Non-pigmented ciliary epithelial cell (primary cell): ENCODE measurements at regions not wholly inside any gene's neighbourhood (a gene's known extent, or its start where the extent isn't known, plus 50 kb on each side); places are given as distances from the start of the nearest gene placed in this dataset.
"Not testable (repeated sequence)": the region's sequence is repeated elsewhere in the genome, so short reads cannot be mapped to it uniquely, and the experiment has no call there.

ENCODE experiments used
- DNase-seq: peaks from one replicate; pipeline ENCODE4 v3.0.0-alpha.2; 2010; ENCODE audit warnings: low read depth

- DNase-seq: no peak
These were observed 1129.3 kb upstream of the PCDH20 start for GRCh38 chr13:62544928-62545327.

- DNase-seq: no peak
These were observed 1121.9 kb upstream of the PCDH20 start for GRCh38 chr13:62537593-62537992.

- DNase-seq: no peak
These were observed 1110.0 kb upstream of the PCDH20 start for GRCh38 chr13:62525652-62526051.

- DNase-seq: no peak
These were observed 1108.8 kb upstream of the PCDH20 start for GRCh38 chr13:62524498-62524897.

- no peak for DNase-seq
These were observed 1108.4 kb upstream of the PCDH20 start for GRCh38 chr13:62524061-62524460.

GRCh38 chr13:62512194-62513141 lies 1096.8 kb upstream of the PCDH20 start:
- DNase-seq: no peak

GRCh38 chr13:62510906-62511655 lies 1095.4 kb upstream of the PCDH20 start:
- no peak for DNase-seq

GRCh38 chr13:62502588-62502987 lies 1086.9 kb upstream of the PCDH20 start:
- DNase-seq: no peak

- no peak for DNase-seq
These were observed 1074.1 kb upstream of the PCDH20 start for GRCh38 chr13:62489731-62490130.

- peak; percentile 13 for DNase-seq
These were observed 1068.1 kb upstream of the PCDH20 start for GRCh38 chr13:62483774-62484173.

GRCh38 chr13:62482351-62482750 lies 1066.7 kb upstream of the PCDH20 start:
- no peak for DNase-seq

- no peak for DNase-seq
These were observed 1058.2 kb upstream of the PCDH20 start for GRCh38 chr13:62473944-62474237.

GRCh38 chr13:62473190-62473943 lies 1057.7 kb upstream of the PCDH20 start:
- DNase-seq: no peak

GRCh38 chr13:62453761-62454160 lies 1038.1 kb upstream of the PCDH20 start:
- no peak for DNase-seq

GRCh38 chr13:62450759-62451158 lies 1035.1 kb upstream of the PCDH20 start:
- no peak for DNase-seq

- DNase-seq: not testable (repeated sequence)
These were observed 1032.2 kb upstream of the PCDH20 start for GRCh38 chr13:62447771-62448382.

GRCh38 chr13:62444805-62445204 lies 1029.2 kb upstream of the PCDH20 start:
- no peak for DNase-seq

- DNase-seq: no peak
These were observed 1018.4 kb upstream of the PCDH20 start for GRCh38 chr13:62434081-62434480.

- DNase-seq: no peak
These were observed 1018.0 kb upstream of the PCDH20 start for GRCh38 chr13:62433660-62434059.

- DNase-seq: no peak
These were observed 1017.3 kb upstream of the PCDH20 start for GRCh38 chr13:62432906-62433305.

- DNase-seq: no peak
These were observed 1016.6 kb upstream of the PCDH20 start for GRCh38 chr13:62432295-62432694.

GRCh38 chr13:62431852-62432251 lies 1016.2 kb upstream of the PCDH20 start:
- DNase-seq: no peak
